SIG-M5 treated with dmso at 0.1 percent for 504 hours (cell line): ENCODE measurements at regions not wholly inside any gene's neighbourhood (a gene's known extent, or its start where the extent isn't known, plus 50 kb on each side); places are given as distances from the start of the nearest gene placed in this dataset.

Experiments
- DNase-seq: peaks from one replicate; lab custom pipeline; 2025; ENCODE audit not compliant: unreplicated experiment; lab: John Stamatoyannopoulos, UW

- DNase-seq: no peak
Measured at GRCh38 chr2:239640210-239640609, 239.4 kb upstream of the HDAC4 start.

DNA sequence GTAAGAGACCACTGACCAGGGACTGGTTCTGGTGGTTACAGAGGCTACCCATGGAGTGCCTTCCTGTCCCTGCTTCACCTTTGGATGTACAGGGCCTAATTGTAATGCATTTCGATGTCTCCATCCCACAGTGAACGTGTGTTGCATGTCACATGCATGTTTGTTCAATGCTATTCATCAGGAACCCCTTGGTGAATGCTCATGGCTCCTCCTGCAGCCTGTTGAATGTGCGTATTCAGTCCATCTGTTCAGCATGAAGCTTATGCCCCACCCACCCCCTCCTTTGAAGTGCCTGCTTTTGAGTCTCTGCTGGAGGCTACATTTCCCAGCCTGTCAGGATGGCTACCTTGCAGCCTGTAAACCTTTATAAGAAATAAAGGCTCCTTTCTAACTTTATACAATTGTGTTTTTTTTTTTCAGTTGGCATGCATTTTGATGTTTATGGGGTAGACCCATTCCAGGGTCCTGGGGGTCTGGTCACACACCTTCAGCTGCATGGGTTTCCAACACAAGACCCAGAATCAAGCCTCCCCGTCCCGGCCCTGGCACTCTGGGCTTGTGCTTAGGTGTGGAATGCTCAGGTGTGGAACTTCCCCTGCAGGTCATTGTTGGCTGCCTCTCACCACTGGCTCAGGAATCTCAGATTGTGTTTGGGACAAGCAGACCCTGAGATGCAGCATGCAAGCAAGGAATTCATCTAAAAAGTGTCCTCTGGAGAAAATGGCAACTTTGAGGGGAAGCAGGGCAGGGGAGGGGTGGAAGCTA is 238.8 kb upstream of the HDAC4 start:
- DNase-seq: no peak

DNA sequence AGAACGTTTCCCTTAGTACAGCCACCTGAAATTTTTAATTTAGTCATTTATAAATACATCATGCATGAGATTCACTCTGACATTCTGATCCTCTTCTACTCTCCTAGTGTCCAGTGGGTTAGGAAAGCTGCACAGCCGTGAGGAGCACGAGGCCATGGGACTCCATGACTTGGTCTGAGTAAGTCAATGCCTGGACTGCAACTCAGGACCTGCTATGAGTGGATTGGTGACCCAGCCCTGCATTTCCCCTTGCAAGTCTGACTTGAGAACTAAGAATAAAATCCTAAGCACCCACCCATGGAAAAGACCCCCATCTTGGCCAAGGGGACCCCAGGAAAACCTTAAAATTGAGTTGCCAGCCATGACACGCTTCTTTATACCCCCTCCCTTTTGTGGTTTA is 237.6 kb upstream of the HDAC4 start:
- DNase-seq: no peak

- no peak for DNase-seq
Measured at GRCh38 chr2:239636808-239637207, 236.0 kb upstream of the HDAC4 start.

DNA sequence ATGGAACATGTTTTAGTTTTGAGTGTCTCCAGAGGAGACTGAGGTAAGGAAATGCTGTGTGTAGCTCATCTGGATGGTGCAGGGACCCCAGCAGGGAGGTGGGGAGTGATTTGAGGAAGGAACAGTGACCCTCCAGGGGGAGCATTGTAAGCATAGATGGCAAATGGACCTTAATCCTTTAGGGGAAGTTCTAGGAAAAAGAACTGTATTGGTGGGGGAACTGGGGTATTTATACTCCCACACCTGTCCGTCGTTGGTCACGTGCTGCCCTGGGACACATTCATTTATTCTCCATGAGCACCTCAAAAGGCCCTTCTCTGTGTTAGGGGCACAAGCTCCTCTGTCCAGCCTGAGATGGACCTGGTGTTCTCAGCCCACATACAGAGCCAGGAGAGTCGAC is 233.9 kb upstream of the HDAC4 start:
- no peak for DNase-seq

DNA sequence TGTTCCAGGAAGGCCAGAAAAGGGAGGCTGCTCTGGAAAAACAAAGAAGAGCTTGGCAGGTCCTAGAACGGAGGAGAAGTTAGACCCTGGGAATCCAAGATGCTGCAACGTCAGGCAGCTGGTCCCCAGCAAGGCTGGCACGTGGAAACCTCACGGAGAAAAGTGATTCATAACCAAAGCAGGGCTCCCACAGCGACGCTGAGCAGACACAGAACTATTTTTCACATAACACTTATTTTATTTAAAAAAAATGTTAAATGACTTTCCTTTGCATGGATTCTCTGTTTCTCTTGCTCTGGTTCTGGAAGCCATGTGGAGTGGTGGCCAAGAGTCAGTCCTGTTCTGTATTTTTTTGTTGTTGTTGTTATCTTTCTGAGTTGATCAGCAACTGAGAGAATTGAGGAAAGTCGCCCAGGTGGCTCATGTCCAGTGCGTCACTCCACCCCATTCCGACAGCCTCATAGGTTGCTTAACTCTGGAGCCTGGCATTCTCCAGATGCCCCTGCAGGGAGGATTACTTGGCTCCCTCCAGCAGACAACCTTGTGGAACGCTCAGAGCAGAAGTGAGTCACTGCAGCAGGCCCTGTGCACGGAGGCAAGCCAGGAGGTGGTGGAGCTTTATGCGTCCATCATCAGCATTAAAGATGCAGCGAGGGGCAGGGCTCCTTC is 229.9 kb upstream of the HDAC4 start:
- DNase-seq: no peak

- no peak for DNase-seq
Measured at GRCh38 chr2:239629926-239630617, 229.3 kb upstream of the HDAC4 start.

DNA sequence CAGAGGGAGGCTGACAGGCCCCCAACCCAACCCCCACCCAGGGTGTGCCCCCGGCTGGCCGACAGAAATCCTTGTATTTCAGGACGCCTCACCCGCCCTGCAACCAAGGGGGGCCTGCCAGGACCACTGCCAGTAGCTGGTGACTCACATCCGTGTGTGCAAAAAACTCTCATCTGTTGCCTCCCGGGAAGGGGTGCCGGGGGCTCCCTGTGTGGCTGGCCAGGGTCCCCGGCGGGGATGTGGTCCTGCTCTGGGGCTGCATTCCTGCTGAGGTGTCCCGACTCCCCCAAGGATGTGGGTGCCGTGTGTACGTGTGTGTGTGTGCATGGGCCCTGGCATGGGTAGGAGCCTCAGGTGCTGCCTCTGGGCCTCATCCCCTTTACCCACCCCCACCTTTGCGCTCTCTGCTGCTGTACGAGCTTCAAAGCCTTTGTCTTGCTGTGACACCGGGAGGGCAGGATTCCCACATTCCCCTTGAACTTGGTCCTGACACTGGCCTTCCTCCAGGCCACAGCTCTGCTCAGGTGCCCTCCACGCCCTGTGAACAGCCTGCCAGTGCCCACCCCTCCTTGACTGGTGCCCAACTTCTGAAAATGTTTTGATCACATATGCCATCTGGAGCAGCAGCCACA is 226.3 kb upstream of the HDAC4 start:
- DNase-seq: no peak

- DNase-seq: no peak
Measured at GRCh38 chr2:239625971-239626734, 225.3 kb upstream of the HDAC4 start.

GRCh38 chr2:239625156-239625845 is 224.5 kb upstream of the HDAC4 start:
- DNase-seq: no peak

- no peak for DNase-seq
Measured at GRCh38 chr2:239621611-239622010, 220.8 kb upstream of the HDAC4 start.

GRCh38 chr2:239619369-239619768 is 218.5 kb upstream of the HDAC4 start:
- no peak for DNase-seq

- no peak for DNase-seq
Measured at GRCh38 chr2:239616729-239617128, 215.9 kb upstream of the HDAC4 start.

DNA sequence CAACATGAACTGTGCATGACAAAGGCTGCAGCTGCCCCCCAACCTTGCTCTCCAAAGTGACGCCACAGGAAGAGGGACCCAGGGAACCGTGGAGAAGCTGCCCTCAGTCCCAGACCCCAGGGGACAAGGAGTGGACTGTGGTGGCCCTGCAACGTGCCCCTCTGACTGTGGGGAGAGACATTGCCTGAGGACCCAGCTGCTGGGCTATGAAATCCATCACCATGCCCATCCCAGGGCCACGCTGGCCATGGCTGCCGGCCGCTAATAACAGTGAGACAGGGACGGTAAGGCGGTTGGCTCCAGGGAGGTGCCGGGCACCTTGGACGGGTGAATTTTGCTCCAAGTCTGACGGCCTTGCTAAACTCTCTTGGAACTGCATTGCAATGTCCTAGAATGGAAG is 211.3 kb upstream of the HDAC4 start:
- DNase-seq: no peak

DNA sequence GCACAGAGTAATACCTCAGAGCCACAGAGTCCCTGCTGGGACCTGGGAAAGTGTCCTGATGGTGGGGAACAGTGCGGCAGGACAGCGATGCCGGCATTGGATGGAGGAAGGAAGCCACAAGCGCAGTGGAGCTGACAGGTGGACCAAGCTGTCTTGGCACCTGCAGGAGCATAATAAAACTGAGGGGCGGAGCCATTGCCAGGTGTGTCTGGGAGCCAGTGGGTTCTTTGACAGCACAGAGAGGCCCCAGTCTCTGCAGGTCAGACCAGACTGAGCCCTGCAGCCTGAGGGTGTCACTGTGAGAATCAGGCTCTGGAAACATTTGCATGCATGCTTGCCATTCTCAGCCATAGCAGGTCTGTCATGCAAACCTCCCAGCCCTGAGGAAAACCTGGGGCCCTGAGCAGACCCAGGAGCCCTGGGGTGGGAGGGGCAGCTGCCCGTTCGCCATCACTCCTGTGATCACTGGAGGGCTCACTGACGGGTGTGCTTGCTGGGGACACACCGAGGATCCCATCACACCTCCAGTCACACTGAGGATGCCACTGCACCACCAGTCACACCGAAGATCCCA is 210.5 kb upstream of the HDAC4 start:
- DNase-seq: no peak

DNA sequence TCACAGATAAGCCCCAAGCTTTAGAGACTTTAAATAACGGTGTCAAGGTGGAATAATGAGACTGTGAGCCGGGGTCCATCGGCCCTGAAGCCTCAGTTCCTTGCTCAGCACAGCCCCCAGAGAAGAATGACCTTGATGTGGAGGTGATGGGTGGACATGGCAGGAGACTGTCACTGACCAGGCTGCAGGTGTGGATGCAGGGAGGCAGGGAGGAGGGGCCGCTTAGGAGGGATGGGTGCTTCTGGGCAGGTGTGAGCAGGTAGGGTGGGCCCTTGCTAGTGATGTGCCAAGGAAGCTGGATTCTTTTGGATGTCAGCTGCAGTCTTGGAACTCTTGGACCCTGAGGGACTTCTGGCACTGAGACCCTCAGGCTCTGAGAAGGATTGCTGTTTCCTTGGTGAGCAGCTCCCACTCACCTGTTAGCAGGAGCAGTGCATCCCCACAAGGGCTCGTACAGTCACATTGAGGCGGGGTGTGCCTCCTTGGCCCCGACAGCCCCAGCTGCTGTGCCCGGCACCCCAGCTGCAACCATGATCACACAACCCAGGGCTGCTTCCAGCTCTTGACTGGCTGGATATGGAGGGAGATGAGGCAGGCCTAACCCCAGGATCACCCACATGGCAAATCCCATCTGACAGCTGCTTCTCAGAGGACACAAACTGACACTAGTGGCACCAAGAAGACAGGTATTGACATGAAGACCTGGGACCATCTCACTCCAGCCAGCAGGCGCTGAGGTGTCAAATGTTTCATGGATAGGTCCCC is 209.8 kb upstream of the HDAC4 start:
- no peak for DNase-seq

GRCh38 chr2:239609607-239610310 is 208.9 kb upstream of the HDAC4 start:
- DNase-seq: no peak

- DNase-seq: no peak
Measured at GRCh38 chr2:239609162-239609561, 208.3 kb upstream of the HDAC4 start.

DNA sequence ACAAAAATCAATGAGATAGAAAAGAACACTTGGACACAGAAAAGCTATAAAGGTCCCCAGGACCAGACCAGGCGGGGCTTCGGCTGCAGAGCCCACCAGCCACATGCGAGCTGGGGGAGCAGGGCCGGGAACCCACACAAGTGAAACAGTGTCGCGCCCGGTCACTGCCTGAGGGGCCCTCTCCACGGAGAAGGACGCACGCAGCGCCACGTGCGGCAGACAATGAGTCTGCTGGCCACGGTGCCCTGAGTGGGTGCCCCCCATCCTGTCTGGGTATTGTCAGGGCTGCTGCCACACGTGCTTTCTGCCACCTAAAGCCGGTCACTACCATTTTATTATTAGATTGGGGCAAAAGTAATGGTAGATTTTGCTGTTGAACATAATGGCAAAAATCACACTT is 207.9 kb upstream of the HDAC4 start:
- DNase-seq: no peak
